Brain microvascular endothelial cell (primary cell): ENCODE measurements at regions not wholly inside any gene's neighbourhood (a gene's known extent, or its start where the extent isn't known, plus 50 kb on each side); places are given as distances from the start of the nearest gene placed in this dataset.
"Not testable (repeated sequence)": the region's sequence is repeated elsewhere in the genome, so short reads cannot be mapped to it uniquely, and the experiment has no call there.

Experiments
- DNase-seq: peaks from one replicate; pipeline ENCODE4 v3.0.0-alpha.2; 2020
- H3K27ac ChIP-seq: fragments of 250-450 bp; sonication (Bioruptor Pico); 2 replicates; pipeline ENCODE4 v1.5.1; 2020; ENCODE audit warnings: mild to moderate bottlenecking, moderate library complexity
- H3K27me3 ChIP-seq: fragments of 250-450 bp; sonication (Bioruptor Pico); replicated peaks from 2 replicates; pipeline ENCODE4 v1.5.1; 2020; ENCODE audit warnings: mild to moderate bottlenecking
- H3K36me3 ChIP-seq: fragments of 250-450 bp; sonication (Bioruptor Pico); replicated peaks from 2 replicates; pipeline ENCODE4 v1.5.1; 2020; ENCODE audit warnings: mild to moderate bottlenecking
- H3K4me3 ChIP-seq: 2 replicates; pipeline ENCODE4 v1.5.1; 2011; ENCODE audit warnings: low read depth, mild to moderate bottlenecking, control low read depth, low read length, moderate library complexity
- in situ Hi-C: cut with HindIII; loops from 2 replicates; pipeline ENCODE4 v1.10.0; 2017; ENCODE audit warnings: low sequenced_read_pairs, low pct_ligation_motif_present
- TF ChIP-seq, protein P1 (sequence below): IDR thresholded peaks from 2 replicates; pipeline ENCODE4 v1.5.1; 2011; ENCODE audit warnings: low read depth, mild to moderate bottlenecking, moderate library complexity, low read length, control low read depth, inconsistent platforms; ENCODE audit errors: missing control alignments

DNA sequence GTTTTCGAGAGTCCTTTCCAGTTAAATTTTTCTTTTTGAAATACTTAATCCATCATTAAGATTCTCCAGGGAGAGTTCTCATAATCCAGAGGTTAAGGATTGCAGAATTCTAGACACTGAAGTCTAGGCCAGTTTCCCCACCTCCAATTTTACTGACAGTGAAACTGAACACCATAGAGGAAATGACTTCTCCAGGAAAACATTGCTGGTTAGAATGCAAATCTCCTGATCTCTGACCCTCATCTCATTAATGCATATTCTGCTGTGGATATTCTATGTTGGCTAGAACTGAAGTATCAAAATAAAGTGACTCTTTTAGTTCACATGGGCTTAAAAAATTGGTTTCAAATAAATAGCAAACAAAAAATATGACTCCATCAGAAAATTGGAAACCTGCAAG lies 105.8 kb upstream of the UGP2 start:
- H3K36me3 ChIP-seq, result no peaks in the 10 kb centered on the region
- in situ Hi-C loops, result no loop called here
- TF ChIP-seq, protein P1, sequence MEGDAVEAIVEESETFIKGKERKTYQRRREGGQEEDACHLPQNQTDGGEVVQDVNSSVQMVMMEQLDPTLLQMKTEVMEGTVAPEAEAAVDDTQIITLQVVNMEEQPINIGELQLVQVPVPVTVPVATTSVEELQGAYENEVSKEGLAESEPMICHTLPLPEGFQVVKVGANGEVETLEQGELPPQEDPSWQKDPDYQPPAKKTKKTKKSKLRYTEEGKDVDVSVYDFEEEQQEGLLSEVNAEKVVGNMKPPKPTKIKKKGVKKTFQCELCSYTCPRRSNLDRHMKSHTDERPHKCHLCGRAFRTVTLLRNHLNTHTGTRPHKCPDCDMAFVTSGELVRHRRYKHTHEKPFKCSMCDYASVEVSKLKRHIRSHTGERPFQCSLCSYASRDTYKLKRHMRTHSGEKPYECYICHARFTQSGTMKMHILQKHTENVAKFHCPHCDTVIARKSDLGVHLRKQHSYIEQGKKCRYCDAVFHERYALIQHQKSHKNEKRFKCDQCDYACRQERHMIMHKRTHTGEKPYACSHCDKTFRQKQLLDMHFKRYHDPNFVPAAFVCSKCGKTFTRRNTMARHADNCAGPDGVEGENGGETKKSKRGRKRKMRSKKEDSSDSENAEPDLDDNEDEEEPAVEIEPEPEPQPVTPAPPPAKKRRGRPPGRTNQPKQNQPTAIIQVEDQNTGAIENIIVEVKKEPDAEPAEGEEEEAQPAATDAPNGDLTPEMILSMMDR, result no peak

DNA sequence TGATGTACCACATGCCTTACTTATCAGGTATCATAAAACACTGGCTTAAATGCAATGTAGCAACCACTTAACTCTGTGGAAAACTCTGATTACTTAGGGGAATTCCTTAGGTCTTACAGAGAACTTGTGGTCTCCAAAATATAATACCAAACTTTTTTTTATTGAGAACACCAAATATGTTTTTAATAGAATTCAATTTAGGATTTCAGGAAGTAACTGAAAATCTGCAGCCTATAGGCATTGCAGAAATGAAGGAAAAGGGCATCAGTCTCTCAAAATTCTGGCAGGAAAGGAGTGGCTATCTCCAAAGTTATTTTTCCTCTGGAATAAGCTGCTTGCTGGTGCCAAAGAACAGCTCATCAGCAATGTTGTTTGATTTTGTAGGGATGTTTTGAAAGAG lies 105.3 kb upstream of the UGP2 start:
- Histone ChIP-seq H3K27ac (peak overlapping the region; percentile 75), H3K36me3 (no peaks in the 10 kb centered on the region), H3K27me3 (no peaks in the 10 kb centered on the region), H3K4me3 (no peak overlapping the region)
- no peak for DNase-seq
- in situ Hi-C loops, result no loop called here
- TF ChIP-seq, protein P1, result no peak

More for the DNA sequence above, 105.8 kb upstream of the UGP2 start:
- DNase-seq, result peak; percentile 14
- Histone ChIP-seq H3K27ac (peak overlapping the region; percentile 75), H3K27me3 (no peaks in the 10 kb centered on the region), H3K4me3 (no peak overlapping the region)

DNA sequence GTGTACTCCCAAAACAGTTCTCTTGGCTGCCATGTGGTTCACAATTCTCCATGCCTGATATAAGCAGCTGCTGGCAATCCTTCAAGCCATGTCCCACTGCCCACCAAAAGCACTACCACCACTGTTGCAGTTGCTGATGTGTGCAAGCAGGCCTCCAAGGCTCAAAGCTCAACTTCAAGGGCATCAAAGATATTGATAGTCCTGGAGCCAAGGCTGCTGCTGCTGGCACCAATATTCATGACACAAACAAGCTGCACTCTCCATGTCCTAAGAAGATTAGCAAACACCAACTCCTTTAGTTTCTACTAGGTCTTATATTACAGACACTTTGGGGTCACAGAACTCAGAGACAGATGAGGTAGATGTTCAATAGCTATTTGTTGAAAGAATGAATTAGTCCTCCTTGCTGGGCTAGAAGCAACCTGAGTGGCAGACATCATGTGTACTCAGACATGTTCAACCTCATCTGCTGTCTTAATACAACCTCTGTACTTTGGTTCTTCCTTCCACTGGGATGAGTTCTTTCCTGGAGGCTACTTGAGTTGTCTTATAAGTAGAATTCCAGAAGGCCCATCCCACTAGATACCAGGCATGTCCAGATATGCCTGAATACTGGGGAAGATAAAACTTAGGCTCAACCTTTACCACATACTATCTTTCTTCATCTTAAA lies 104.5 kb upstream of the UGP2 start:
- Histone ChIP-seq H3K36me3 (no peaks in the 10 kb centered on the region), H3K27me3 (no peaks in the 10 kb centered on the region), H3K4me3 (no peak overlapping the region), H3K27ac (no peak overlapping the region)
- DNase-seq, result no peak
- TF ChIP-seq, protein P1, result no peak
- in situ Hi-C loops, result no loop called here

DNA sequence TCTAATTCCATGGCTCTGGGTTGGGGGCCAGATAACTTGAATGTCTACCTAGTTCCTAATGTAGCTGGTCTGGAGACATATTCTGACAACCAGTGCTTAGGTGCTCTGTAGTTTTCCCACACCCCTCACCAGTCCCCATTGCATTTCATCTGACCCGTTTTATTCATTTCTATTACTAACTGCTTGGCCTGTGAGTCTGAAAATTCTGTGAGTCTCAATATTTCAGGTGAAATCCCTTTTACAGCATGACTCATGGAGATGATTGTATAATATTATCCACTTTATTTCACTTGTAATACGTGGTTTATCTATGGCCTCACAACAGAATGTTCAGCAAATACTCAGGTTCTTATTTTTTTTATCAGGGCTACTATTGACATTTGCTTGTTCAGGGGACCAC lies 103.7 kb upstream of the UGP2 start:
- Histone ChIP-seq H3K27ac (no peak overlapping the region), H3K4me3 (no peak overlapping the region), H3K36me3 (no peaks in the 10 kb centered on the region), H3K27me3 (no peaks in the 10 kb centered on the region)
- in situ Hi-C loops, result no loop called here
- no peak for DNase-seq
- TF ChIP-seq, protein P1, result no peak

DNA sequence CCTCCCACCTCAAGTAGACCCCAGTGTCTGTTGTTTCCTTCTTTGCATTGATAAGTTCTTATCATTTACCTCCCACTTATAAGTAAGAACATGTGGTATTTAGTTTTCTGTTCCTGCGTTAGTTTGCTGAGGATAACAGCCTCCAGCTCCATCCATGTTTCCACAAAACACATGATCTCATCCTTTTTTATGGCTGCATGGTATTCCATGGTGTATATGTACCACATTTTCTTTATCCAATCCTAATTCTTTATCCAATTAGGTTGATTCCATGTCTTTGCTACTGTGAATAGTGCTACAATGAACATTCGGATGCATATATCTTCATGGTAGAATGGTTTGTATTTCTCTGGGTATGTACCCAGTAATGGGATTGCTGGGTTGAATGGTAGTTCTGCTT lies 102.5 kb upstream of the UGP2 start:
- DNase-seq, H3K27me3 ChIP-seq, H3K27ac ChIP-seq, H3K36me3 ChIP-seq, H3K4me3 ChIP-seq, in situ Hi-C loops: not testable (repeated sequence)

DNA sequence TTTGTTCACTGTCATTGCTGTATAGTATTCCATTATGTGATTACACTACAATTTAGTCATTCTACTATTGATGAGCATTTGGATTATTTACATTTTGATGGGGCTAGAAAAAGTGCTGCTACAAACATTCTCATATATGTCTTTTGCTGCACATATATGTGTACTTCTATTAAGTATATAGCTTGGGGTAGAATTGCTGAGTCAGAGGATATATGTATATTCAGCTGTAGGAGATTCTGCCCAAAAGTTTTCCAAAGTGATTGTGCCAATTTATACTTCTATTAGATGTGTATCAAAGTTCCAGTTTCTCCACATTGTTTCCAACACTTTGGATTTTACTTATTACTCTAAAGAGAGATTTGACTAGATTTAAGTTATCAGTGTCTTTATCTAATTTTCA lies 101.7 kb upstream of the UGP2 start:
- Histone ChIP-seq H3K4me3 (no peak overlapping the region), H3K36me3 (no peaks in the 10 kb centered on the region), H3K27me3 (no peaks in the 10 kb centered on the region), H3K27ac (no peak overlapping the region)
- TF ChIP-seq, protein P1, result no peak
- in situ Hi-C loops, result no loop called here
- DNase-seq, result no peak
